GM12865 (cell line): ENCODE measurements at regions not wholly inside any gene's neighbourhood (a gene's known extent, or its start where the extent isn't known, plus 50 kb on each side); places are given as distances from the start of the nearest gene placed in this dataset.
A peak's percentile ranks its signal among the peaks of the same experiment; 100 is the strongest.

Source experiments
- DNase-seq: peaks from one replicate; pipeline ENCODE4 v3.0.0; 2010; ENCODE audit warnings: low read depth
- H3K4me3 ChIP-seq: 2 replicates; pipeline ENCODE4 v1.5.1; 2011; ENCODE audit warnings: mild to moderate bottlenecking, low read depth, low read length, control low read depth
- CTCF ChIP-seq: IDR thresholded peaks from 2 replicates; pipeline ENCODE4 v1.5.1; 2011; ENCODE audit warnings: low read length, control low read depth, low read depth, inconsistent platforms; ENCODE audit not compliant: insufficient read depth; ENCODE audit errors: missing control alignments

- H3K4me3 ChIP-seq = no peak overlapping the region
- no peak for DNase-seq
- no peak for TF ChIP-seq CTCF
These were observed 743.8 kb upstream of the GBE1 start for GRCh38 chr3:82505079-82505756.

- no peak for DNase-seq
- no peak for TF ChIP-seq CTCF
- no peak overlapping the region for H3K4me3 ChIP-seq
These were observed 736.7 kb upstream of the GBE1 start for GRCh38 chr3:82498186-82498585.

GRCh38 chr3:82496890-82497560 is 735.6 kb upstream of the GBE1 start:
- peak; percentile 44 for TF ChIP-seq CTCF
- H3K4me3 ChIP-seq = no peak overlapping the region
- peak; percentile 36 for DNase-seq

GRCh38 chr3:82495655-82496054 is 734.2 kb upstream of the GBE1 start:
- no peak overlapping the region for H3K4me3 ChIP-seq
- no peak for DNase-seq
- TF ChIP-seq CTCF = no peak

- no peak overlapping the region for H3K4me3 ChIP-seq
- no peak for TF ChIP-seq CTCF
- peak; percentile 51 for DNase-seq
These were observed 733.6 kb upstream of the GBE1 start for GRCh38 chr3:82494977-82495489.

- peak; percentile 57 for DNase-seq
- H3K4me3 ChIP-seq = no peak overlapping the region
- TF ChIP-seq CTCF = no peak
These were observed 732.4 kb upstream of the GBE1 start for GRCh38 chr3:82493858-82494257.
